ENCODE measurements at regions not wholly inside any gene's neighbourhood (a gene's known extent, or its start where the extent isn't known, plus 50 kb on each side); places are given as distances from the start of the nearest gene placed in this dataset.

- no peak for DNase-seq
These were observed 120.4 kb upstream of the CPEB4 start for GRCh38 chr5:173767574-173768266.

GRCh38 chr5:173768267-173768806 is 119.8 kb upstream of the CPEB4 start:
- DNase-seq: no peak

GRCh38 chr5:173768891-173769290 is 119.3 kb upstream of the CPEB4 start:
- no peak for DNase-seq

- DNase-seq: no peak
These were observed 117.5 kb upstream of the CPEB4 start for GRCh38 chr5:173770637-173771036.

GRCh38 chr5:173771121-173771724 is 116.9 kb upstream of the CPEB4 start:
- no peak for DNase-seq

GRCh38 chr5:173771725-173772383 is 116.3 kb upstream of the CPEB4 start:
- no peak for DNase-seq

- no peak for DNase-seq
These were observed 115.6 kb upstream of the CPEB4 start for GRCh38 chr5:173772384-173773059.

- DNase-seq: no peak
These were observed 113.8 kb upstream of the CPEB4 start for GRCh38 chr5:173774271-173774761.

GRCh38 chr5:173775261-173776197 is 112.6 kb upstream of the CPEB4 start:
- DNase-seq: no peak

- no peak for DNase-seq
These were observed 111.0 kb upstream of the CPEB4 start for GRCh38 chr5:173777149-173777548.

GRCh38 chr5:173777674-173778073 is 110.5 kb upstream of the CPEB4 start:
- no peak for DNase-seq

GRCh38 chr5:173778152-173778782 is 109.9 kb upstream of the CPEB4 start:
- no peak for DNase-seq

GRCh38 chr5:173778784-173779304 is 109.3 kb upstream of the CPEB4 start:
- DNase-seq: no peak

- DNase-seq: no peak
These were observed 107.6 kb upstream of the CPEB4 start for GRCh38 chr5:173780235-173781234.

GRCh38 chr5:173781432-173781815 is 106.7 kb upstream of the CPEB4 start:
- no peak for DNase-seq

- DNase-seq: peak; percentile 51
These were observed 106.1 kb upstream of the CPEB4 start for GRCh38 chr5:173781816-173782670.

- no peak for DNase-seq
These were observed 105.5 kb upstream of the CPEB4 start for GRCh38 chr5:173782671-173783101.

- no peak for DNase-seq
These were observed 104.8 kb upstream of the CPEB4 start for GRCh38 chr5:173783371-173783770.

GRCh38 chr5:173785400-173785799 is 102.7 kb upstream of the CPEB4 start:
- no peak for DNase-seq
